ENCODE measurements at regions not wholly inside any gene's neighbourhood (a gene's known extent, or its start where the extent isn't known, plus 50 kb on each side); places are given as distances from the start of the nearest gene placed in this dataset.

GRCh38 chrX:129025376-129025775 is 497.9 kb downstream of the SMARCA1 start:
- H3K4me3 ChIP-seq = no peak overlapping the region
- no peaks in the 10 kb centered on the region for H3K27me3 ChIP-seq (replicated peaks; ENCODE audit: insufficient read depth)
- no peak for TF ChIP-seq CTCF (IDR thresholded peaks at IDR 0.05)
- no peak for DNase-seq (ENCODE audit: low spot score)
- no peaks in the 10 kb centered on the region for H3K36me3 ChIP-seq
- H3K4me1 ChIP-seq (ENCODE audit: control insufficient read depth in 1 of 2, low read depth in 2 of 2) = no peaks in the 10 kb centered on the region
- no peaks in the 10 kb centered on the region for H3K9me3 ChIP-seq
- H3K27ac ChIP-seq = no peak overlapping the region
- ATAC-seq (ENCODE audit: insufficient number of reproducible peaks, low FRiP score, low read depth) = no peak

- no peak for DNase-seq (ENCODE audit: low spot score)
- no peak for ATAC-seq (ENCODE audit: insufficient number of reproducible peaks, low FRiP score, low read depth)
- H3K36me3 ChIP-seq = no peaks in the 10 kb centered on the region
- H3K4me1 ChIP-seq (ENCODE audit: control insufficient read depth in 1 of 2, low read depth in 2 of 2) = no peaks in the 10 kb centered on the region
- H3K4me3 ChIP-seq = no peak overlapping the region
- H3K27me3 ChIP-seq (replicated peaks; ENCODE audit: insufficient read depth) = no peaks in the 10 kb centered on the region
- H3K27ac ChIP-seq = no peak overlapping the region
- H3K9me3 ChIP-seq = no peaks in the 10 kb centered on the region
- TF ChIP-seq CTCF (IDR thresholded peaks at IDR 0.05) = no peak
Measured at GRCh38 chrX:129019412-129019811, 503.9 kb downstream of the SMARCA1 start.

GRCh38 chrX:129015381-129015780 is 507.9 kb downstream of the SMARCA1 start:
- TF ChIP-seq CTCF (IDR thresholded peaks at IDR 0.05) = no peak
- ATAC-seq (ENCODE audit: insufficient number of reproducible peaks, low FRiP score, low read depth) (no peak), DNase-seq (ENCODE audit: low spot score) (no peak)
- Histone ChIP-seq H3K9me3 (no peaks in the 10 kb centered on the region), H3K27me3 (replicated peaks; ENCODE audit: insufficient read depth) (no peaks in the 10 kb centered on the region), H3K36me3 (no peaks in the 10 kb centered on the region), H3K4me1 (ENCODE audit: control insufficient read depth in 1 of 2, low read depth in 2 of 2) (no peaks in the 10 kb centered on the region), H3K4me3 (no peak overlapping the region), H3K27ac (no peak overlapping the region)

- Histone ChIP-seq H3K36me3 (no peaks in the 10 kb centered on the region), H3K4me1 (ENCODE audit: control insufficient read depth in 1 of 2, low read depth in 2 of 2) (no peaks in the 10 kb centered on the region), H3K27me3 (replicated peaks; ENCODE audit: insufficient read depth) (no peaks in the 10 kb centered on the region), H3K4me3 (no peak overlapping the region), H3K27ac (no peak overlapping the region), H3K9me3 (no peaks in the 10 kb centered on the region)
- no peak for ATAC-seq (ENCODE audit: insufficient number of reproducible peaks, low FRiP score, low read depth)
- no peak for TF ChIP-seq CTCF (IDR thresholded peaks at IDR 0.05)
- no peak for DNase-seq (ENCODE audit: low spot score)
Measured at GRCh38 chrX:129013574-129013973, 509.7 kb downstream of the SMARCA1 start.

GRCh38 chrX:129007631-129008030 is 515.7 kb downstream of the SMARCA1 start:
- no peak overlapping the region for H3K27ac ChIP-seq
- H3K36me3 ChIP-seq = no peaks in the 10 kb centered on the region
- no peak overlapping the region for H3K4me3 ChIP-seq
- H3K9me3 ChIP-seq = no peaks in the 10 kb centered on the region
- DNase-seq (ENCODE audit: low spot score) (no peak), ATAC-seq (ENCODE audit: insufficient number of reproducible peaks, low FRiP score, low read depth) (no peak)
- no peak for TF ChIP-seq CTCF (IDR thresholded peaks at IDR 0.05)
- H3K4me1 ChIP-seq (ENCODE audit: control insufficient read depth in 1 of 2, low read depth in 2 of 2) = no peaks in the 10 kb centered on the region
- H3K27me3 ChIP-seq (replicated peaks; ENCODE audit: insufficient read depth) = no peaks in the 10 kb centered on the region
